GM23338 (cell line): ENCODE measurements at regions not wholly inside any gene's neighbourhood (a gene's known extent, or its start where the extent isn't known, plus 50 kb on each side); places are given as distances from the start of the nearest gene placed in this dataset.

Source experiments
- ATAC-seq: fragments of 200-7000 bp; cut with Tn5 transposase; 3 replicates; pipeline ENCODE4 v1.9.1; 2020
- DNase-seq: peaks from one replicate; pipeline ENCODE4 v3.0.0-alpha.2; 2015; ENCODE audit warnings: low spot score
- H2AFZ ChIP-seq: fragments of 200-600 bp; sonication (generic); 2 replicates; pipeline ENCODE4 v1.8.0; 2016; ENCODE audit warnings: antibody characterized with exemption, mild to moderate bottlenecking, moderate library complexity
- H3F3A ChIP-seq: fragments of 200-600 bp; sonication (generic); replicated peaks from 2 replicates; pipeline ENCODE4 v1.8.0; 2017; ENCODE audit warnings: antibody characterized with exemption, mixed run types, low read depth
- H3K27ac ChIP-seq: fragments of 200-600 bp; sonication (generic); 2 replicates; pipeline ENCODE4 v1.6.1; 2016; ENCODE audit warnings: low read depth
- H3K27me3 ChIP-seq: fragments of 200-600 bp; sonication (generic); 2 replicates; pipeline ENCODE4 v1.8.0; 2016; ENCODE audit warnings: mild to moderate bottlenecking, mixed run types, moderate library complexity; ENCODE audit not compliant: insufficient read depth
- H3K36me3 ChIP-seq: fragments of 200-600 bp; sonication (generic); 2 replicates; pipeline ENCODE4 v1.8.0; 2016; ENCODE audit warnings: mild to moderate bottlenecking; ENCODE audit not compliant: insufficient read depth
- H3K4me1 ChIP-seq: fragments of 200-600 bp; sonication (generic); 2 replicates; pipeline ENCODE4 v1.8.0; 2016; ENCODE audit warnings: mild to moderate bottlenecking, moderate library complexity; ENCODE audit not compliant: insufficient read depth
- H3K4me2 ChIP-seq: fragments of 200-600 bp; sonication (generic); 2 replicates; pipeline ENCODE4 v1.7.1; 2017; ENCODE audit warnings: mixed run types
- H3K4me3 ChIP-seq: fragments of 200-600 bp; sonication (generic); 2 replicates; pipeline ENCODE4 v1.6.1; 2016; ENCODE audit warnings: mixed run types
- H3K79me2 ChIP-seq: fragments of 200-600 bp; sonication (generic); replicated peaks from 2 replicates; pipeline ENCODE4 v1.8.0; 2017; ENCODE audit warnings: mild to moderate bottlenecking; ENCODE audit not compliant: insufficient read depth
- H3K9me2 ChIP-seq: fragments of 200-600 bp; sonication (generic); 2 replicates; pipeline ENCODE4 v1.8.0; 2017; ENCODE audit not compliant: insufficient read depth
- H4K20me1 ChIP-seq: fragments of 200-600 bp; sonication (generic); replicated peaks from 2 replicates; pipeline ENCODE4 v1.8.0; 2017; ENCODE audit warnings: mild to moderate bottlenecking; ENCODE audit not compliant: insufficient read depth
- H3K27ac Mint-ChIP-seq: 2 replicates; pipeline ENCODE4 v1.8.0; 2020; ENCODE audit warnings: inconsistent platforms, mild to moderate bottlenecking, moderate library complexity, mixed read lengths
- H3K27me3 Mint-ChIP-seq: 3 replicates; pipeline ENCODE4 v1.8.0; 2022; ENCODE audit warnings: low read depth, mild to moderate bottlenecking, moderate library complexity, mixed read lengths, inconsistent platforms; ENCODE audit not compliant: insufficient read depth, poor library complexity
- H3K36me3 Mint-ChIP-seq: 3 replicates; pipeline ENCODE4 v1.8.0; 2021; ENCODE audit warnings: low read depth, mild to moderate bottlenecking, inconsistent platforms, moderate library complexity, mixed read lengths
- H3K4me1 Mint-ChIP-seq: 3 replicates; pipeline ENCODE4 v1.8.0; 2020; ENCODE audit warnings: mild to moderate bottlenecking, inconsistent platforms, mixed read lengths
- H3K4me3 Mint-ChIP-seq: 3 replicates; pipeline ENCODE4 v1.8.0; 2021; ENCODE audit warnings: moderate library complexity, mild to moderate bottlenecking, inconsistent platforms, mixed read lengths
- H3K9me3 Mint-ChIP-seq: 3 replicates; pipeline ENCODE4 v1.8.0; 2020; ENCODE audit warnings: moderate library complexity, mild to moderate bottlenecking, inconsistent platforms, mixed read lengths
- EZH2 ChIP-seq: fragments of 200-600 bp; sonication (generic); IDR thresholded peaks from one replicate; pipeline ENCODE4 v1.8.0; 2017; ENCODE audit warnings: antibody characterized with exemption, mild to moderate bottlenecking, low read depth; ENCODE audit not compliant: unreplicated experiment
- EZH2phosphoT487 ChIP-seq: fragments of 200-600 bp; sonication (generic); IDR thresholded peaks from one replicate; pipeline ENCODE4 v1.8.1; 2018; ENCODE audit warnings: antibody characterized with exemption; ENCODE audit not compliant: unreplicated experiment
- JUNB ChIP-seq: IDR thresholded peaks from one replicate; pipeline ENCODE4 v1.6.1; 2016; ENCODE audit warnings: antibody characterized with exemption; ENCODE audit not compliant: unreplicated experiment
- POLR2AphosphoS5 ChIP-seq: IDR thresholded peaks from 2 replicates; pipeline ENCODE4 v1.6.1; 2016; ENCODE audit warnings: antibody characterized with exemption, low read depth
- STAT1 ChIP-seq: IDR thresholded peaks from one replicate; pipeline ENCODE4 v1.6.1; 2016; ENCODE audit warnings: antibody characterized with exemption; ENCODE audit not compliant: unreplicated experiment
- ZNF114 ChIP-seq: fragments of 250-450 bp; sonication (Bioruptor Pico); IDR thresholded peaks from 2 replicates; pipeline ENCODE4 v1.5.0; 2020; ENCODE audit warnings: mild to moderate bottlenecking, moderate library complexity
- TF ChIP-seq, protein P1 (sequence below), 2 experiments: fragments of 200-600 bp in 1 of 2; sonication (generic) in 1 of 2; conservative IDR thresholded peaks; 2 replicates each; pipeline versions ENCODE4 v1.5.1 to v1.6.1; 2016 to 2017; ENCODE audit warnings: antibody characterized with exemption in 2 of 2, low read depth in 2 of 2, mild to moderate bottlenecking in 2 of 2, moderate library complexity in 1 of 2
- TF ChIP-seq, protein P2 (sequence below): IDR thresholded peaks from 2 replicates; pipeline ENCODE4 v1.6.1; 2016; ENCODE audit warnings: antibody characterized with exemption

DNA sequence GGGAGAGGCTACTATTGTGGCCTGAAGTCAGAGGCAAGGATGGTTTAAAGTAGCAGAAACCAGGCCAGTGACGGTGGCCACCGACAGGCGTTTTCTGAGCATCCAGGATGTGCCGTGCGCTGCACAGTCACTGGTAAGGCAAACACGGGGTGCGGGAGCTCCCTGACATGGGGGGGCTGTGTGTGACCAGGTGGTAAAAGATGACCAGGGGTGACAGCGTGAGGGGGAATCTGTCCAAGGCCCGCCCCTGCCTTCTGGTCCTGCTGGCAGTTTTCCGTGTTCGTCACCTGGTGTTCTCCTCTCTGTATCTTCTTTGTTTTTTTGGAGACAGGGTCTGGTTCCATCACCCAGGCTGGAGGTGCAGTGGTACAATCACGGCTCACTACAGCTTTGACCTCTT lies 167.4 kb downstream of the ICE1 start:
- Mint-ChIP-seq H3K27me3 (no peaks in the 10 kb centered on the region), H3K9me3 (no peaks in the 10 kb centered on the region), H3K4me1 (peaks cover 3% of the 10 kb centered on the region; the same call in 1 of the 3 replicates), H3K36me3 (no peaks in the 10 kb centered on the region; the same call in 2 of the 3 replicates), H3K4me3 (no peak overlapping the region), H3K27ac (no peak overlapping the region)
- H3F3A ChIP-seq = no peaks in the 10 kb centered on the region
- no peak for DNase-seq
- H3K27ac ChIP-seq = no peak overlapping the region
- peaks cover 5% of the 10 kb centered on the region; the same call in 1 of the 2 replicates for H3K9me2 ChIP-seq
- no peak for TF ChIP-seq JUNB
- TF ChIP-seq, protein P1, sequence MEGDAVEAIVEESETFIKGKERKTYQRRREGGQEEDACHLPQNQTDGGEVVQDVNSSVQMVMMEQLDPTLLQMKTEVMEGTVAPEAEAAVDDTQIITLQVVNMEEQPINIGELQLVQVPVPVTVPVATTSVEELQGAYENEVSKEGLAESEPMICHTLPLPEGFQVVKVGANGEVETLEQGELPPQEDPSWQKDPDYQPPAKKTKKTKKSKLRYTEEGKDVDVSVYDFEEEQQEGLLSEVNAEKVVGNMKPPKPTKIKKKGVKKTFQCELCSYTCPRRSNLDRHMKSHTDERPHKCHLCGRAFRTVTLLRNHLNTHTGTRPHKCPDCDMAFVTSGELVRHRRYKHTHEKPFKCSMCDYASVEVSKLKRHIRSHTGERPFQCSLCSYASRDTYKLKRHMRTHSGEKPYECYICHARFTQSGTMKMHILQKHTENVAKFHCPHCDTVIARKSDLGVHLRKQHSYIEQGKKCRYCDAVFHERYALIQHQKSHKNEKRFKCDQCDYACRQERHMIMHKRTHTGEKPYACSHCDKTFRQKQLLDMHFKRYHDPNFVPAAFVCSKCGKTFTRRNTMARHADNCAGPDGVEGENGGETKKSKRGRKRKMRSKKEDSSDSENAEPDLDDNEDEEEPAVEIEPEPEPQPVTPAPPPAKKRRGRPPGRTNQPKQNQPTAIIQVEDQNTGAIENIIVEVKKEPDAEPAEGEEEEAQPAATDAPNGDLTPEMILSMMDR (conservative IDR thresholded peaks at IDR 0.05; ENCODE audit: low read depth in 2 of 2) = no peak
- no peak for TF ChIP-seq POLR2AphosphoS5
- TF ChIP-seq, protein P2, sequence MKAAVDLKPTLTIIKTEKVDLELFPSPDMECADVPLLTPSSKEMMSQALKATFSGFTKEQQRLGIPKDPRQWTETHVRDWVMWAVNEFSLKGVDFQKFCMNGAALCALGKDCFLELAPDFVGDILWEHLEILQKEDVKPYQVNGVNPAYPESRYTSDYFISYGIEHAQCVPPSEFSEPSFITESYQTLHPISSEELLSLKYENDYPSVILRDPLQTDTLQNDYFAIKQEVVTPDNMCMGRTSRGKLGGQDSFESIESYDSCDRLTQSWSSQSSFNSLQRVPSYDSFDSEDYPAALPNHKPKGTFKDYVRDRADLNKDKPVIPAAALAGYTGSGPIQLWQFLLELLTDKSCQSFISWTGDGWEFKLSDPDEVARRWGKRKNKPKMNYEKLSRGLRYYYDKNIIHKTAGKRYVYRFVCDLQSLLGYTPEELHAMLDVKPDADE = no peak
- no peak for TF ChIP-seq ZNF114 (CRISPR knock-in tag)
- no peak for TF ChIP-seq EZH2
- H3K4me2 ChIP-seq = no peak overlapping the region
- H3K4me3 ChIP-seq = no peak overlapping the region
- no peaks in the 10 kb centered on the region for H4K20me1 ChIP-seq
- no peak overlapping the region for H2AFZ ChIP-seq
- H3K36me3 ChIP-seq = peaks cover 5% of the 10 kb centered on the region; the same call in 1 of the 2 replicates
- ATAC-seq = no peak
- no peaks in the 10 kb centered on the region for H3K4me1 ChIP-seq
- H3K79me2 ChIP-seq = no peaks in the 10 kb centered on the region
- no peaks in the 10 kb centered on the region for H3K27me3 ChIP-seq

DNA sequence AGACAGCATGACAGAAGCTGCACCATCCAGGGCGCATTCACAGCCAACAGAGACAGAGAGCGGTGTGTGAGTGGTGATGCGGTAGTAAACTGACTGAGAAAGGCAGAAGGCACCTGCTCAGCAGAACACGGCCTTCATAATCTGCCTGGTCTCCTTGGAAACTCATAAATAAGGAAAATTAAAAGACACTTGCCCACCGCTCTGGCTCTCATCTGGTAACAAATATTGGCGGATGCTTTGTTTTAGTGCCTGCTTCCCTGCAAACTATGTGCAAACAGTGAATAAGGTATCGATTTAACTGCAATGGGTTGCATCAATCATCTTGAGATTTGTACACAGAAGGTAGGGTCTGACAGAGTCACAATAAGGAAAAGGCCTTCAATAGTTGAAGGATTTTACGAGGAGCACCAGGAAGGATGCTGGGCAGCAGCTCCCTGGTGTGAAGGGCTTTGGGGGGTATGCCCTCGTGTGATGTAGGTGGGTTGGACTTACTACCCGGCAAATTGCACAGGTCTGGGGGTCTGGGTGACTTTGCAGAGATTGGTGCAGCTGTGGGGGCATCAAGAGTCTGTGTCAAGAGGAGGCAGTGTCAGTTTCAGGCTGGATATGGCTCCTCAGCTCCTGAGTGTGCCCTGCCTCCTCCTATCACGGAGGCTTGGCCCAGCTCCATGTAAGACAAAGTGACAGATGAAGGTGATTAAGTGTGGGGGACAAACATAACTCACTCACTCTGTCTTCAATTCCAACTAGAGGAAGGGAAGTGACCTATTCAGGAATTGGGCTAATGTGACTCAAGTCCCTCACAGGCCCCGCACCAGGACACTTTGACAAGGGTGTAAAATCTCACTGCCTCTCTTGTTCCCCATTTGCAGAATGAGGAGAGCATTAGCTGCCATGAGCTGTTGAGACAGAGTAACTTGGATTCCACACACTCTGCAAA lies 166.7 kb downstream of the ICE1 start:
- Histone ChIP-seq H2AFZ (no peak overlapping the region), H3K27ac (no peak overlapping the region), H3K4me1 (no peaks in the 10 kb centered on the region), H3K27me3 (no peaks in the 10 kb centered on the region), H3K4me3 (no peak overlapping the region), H4K20me1 (no peaks in the 10 kb centered on the region), H3K36me3 (peaks cover 5% of the 10 kb centered on the region; the same call in 1 of the 2 replicates), H3K79me2 (no peaks in the 10 kb centered on the region), H3F3A (no peaks in the 10 kb centered on the region), H3K9me2 (peaks cover 5% of the 10 kb centered on the region; the same call in 1 of the 2 replicates), H3K4me2 (no peak overlapping the region)
- no peak overlapping the region for H3K4me3 Mint-ChIP-seq
- H3K9me3 Mint-ChIP-seq = no peaks in the 10 kb centered on the region
- H3K27me3 Mint-ChIP-seq = no peaks in the 10 kb centered on the region
- TF ChIP-seq, protein P1 (conservative IDR thresholded peaks at IDR 0.05; ENCODE audit: low read depth in 2 of 2) = no peak
- TF ChIP-seq POLR2AphosphoS5 (no peak), ZNF114 (CRISPR knock-in tag) (no peak), STAT1 (no peak), EZH2phosphoT487 (no peak)
- no peaks in the 10 kb centered on the region; the same call in 2 of the 3 replicates for H3K36me3 Mint-ChIP-seq
- no peak for DNase-seq
- no peak for ATAC-seq
- peaks cover 3% of the 10 kb centered on the region; the same call in 1 of the 3 replicates for H3K4me1 Mint-ChIP-seq
- H3K27ac Mint-ChIP-seq = no peak overlapping the region
